ENCODE measurements at regions not wholly inside any gene's neighbourhood (a gene's known extent, or its start where the extent isn't known, plus 50 kb on each side); places are given as distances from the start of the nearest gene placed in this dataset.

- no peaks in the 10 kb centered on the region for H3K27me3 ChIP-seq
- no peaks in the 10 kb centered on the region for H3K9me3 ChIP-seq
- in situ Hi-C loops (cut with MboI; ENCODE audit: low pct_ligation_motif_present in 1 of 4, low pct_unique_long_range_greater_than_20kb in 1 of 4, low sequenced_read_pairs in 3 of 4) (loop anchor here in 1 of 4 donors (25.0 kb wide), 1 partner anchor 123 kb away; no protein-coding TSS in a partner anchor), intact Hi-C loops (cut with DNase I; ENCODE audit: low total_unique reads) (no loop called here)
- H3K36me3 ChIP-seq, result no peaks in the 10 kb centered on the region
- H3K27ac ChIP-seq, result no peak overlapping the region
- no peaks in the 10 kb centered on the region for H3K4me1 ChIP-seq
- no peak overlapping the region for H3K4me3 ChIP-seq
- no peak for TF ChIP-seq POLR2AphosphoS5 (IDR thresholded peaks at IDR 0.05)
- TF ChIP-seq POLR2A (IDR thresholded peaks at IDR 0.05), result no peak
- TF ChIP-seq CTCF (IDR thresholded peaks at IDR 0.05), result no peak
- TF ChIP-seq EP300 (IDR thresholded peaks at IDR 0.05; ENCODE audit: low read depth), result no peak
- DNase-seq, result no peak
- WGBS, 2 donors (ENCODE audit: low coverage in 1 of 2), result 81% methylated on average over 2 of the region's 2 CpGs; no CpG with 5 or more reads in 1 of the 2 donors
Observed at GRCh38 chr9:108413809-108414208, 442.0 kb downstream of the ACTL7B start.

- intact Hi-C loops (cut with DNase I; ENCODE audit: low total_unique reads), result no loop called here
- Histone ChIP-seq H3K27me3 (no peaks in the 10 kb centered on the region), H3K27ac (no peak overlapping the region), H3K4me3 (no peak overlapping the region), H3K36me3 (no peaks in the 10 kb centered on the region), H3K9me3 (no peaks in the 10 kb centered on the region), H3K4me1 (no peaks in the 10 kb centered on the region)
- 75% methylated on average over 4 of the region's 4 CpGs; no CpG with 5 or more reads in 1 of the 2 donors for WGBS, 2 donors (ENCODE audit: low coverage in 1 of 2)
- no peak for TF ChIP-seq EP300 (IDR thresholded peaks at IDR 0.05; ENCODE audit: low read depth)
- TF ChIP-seq POLR2AphosphoS5 (IDR thresholded peaks at IDR 0.05), result no peak
- no peak for TF ChIP-seq POLR2A (IDR thresholded peaks at IDR 0.05)
- no peak for TF ChIP-seq CTCF (IDR thresholded peaks at IDR 0.05)
- no peak for DNase-seq
- in situ Hi-C loops (cut with MboI; ENCODE audit: low pct_ligation_motif_present in 1 of 4, low pct_unique_long_range_greater_than_20kb in 1 of 4, low sequenced_read_pairs in 3 of 4), result loop anchor here in 1 of 4 donors (25.0 kb wide), 1 partner anchor 125 kb away; no protein-coding TSS in a partner anchor
Observed at GRCh38 chr9:108412755-108413154, 443.0 kb downstream of the ACTL7B start.

- 85% methylated on average over 1 of the region's 1 CpG; no CpG with 5 or more reads in 1 of the 2 donors for WGBS, 2 donors (ENCODE audit: low coverage in 1 of 2)
- intact Hi-C loops (cut with DNase I; ENCODE audit: low total_unique reads) (no loop called here), in situ Hi-C loops (cut with MboI; ENCODE audit: low pct_ligation_motif_present in 1 of 4, low pct_unique_long_range_greater_than_20kb in 1 of 4, low sequenced_read_pairs in 3 of 4) (loop anchor here in 1 of 4 donors (25.0 kb wide), 1 partner anchor 126 kb away; no protein-coding TSS in a partner anchor)
- Histone ChIP-seq H3K27me3 (no peaks in the 10 kb centered on the region), H3K4me1 (no peaks in the 10 kb centered on the region), H3K4me3 (no peak overlapping the region), H3K9me3 (no peaks in the 10 kb centered on the region), H3K36me3 (no peaks in the 10 kb centered on the region), H3K27ac (no peak overlapping the region)
- no peak for DNase-seq
- TF ChIP-seq POLR2A (IDR thresholded peaks at IDR 0.05), result no peak
- no peak for TF ChIP-seq POLR2AphosphoS5 (IDR thresholded peaks at IDR 0.05)
- no peak for TF ChIP-seq CTCF (IDR thresholded peaks at IDR 0.05)
- TF ChIP-seq EP300 (IDR thresholded peaks at IDR 0.05; ENCODE audit: low read depth), result no peak
Observed at GRCh38 chr9:108411632-108412031, 444.2 kb downstream of the ACTL7B start.

- Histone ChIP-seq H3K36me3 (no peaks in the 10 kb centered on the region), H3K27ac (no peak overlapping the region), H3K4me1 (no peaks in the 10 kb centered on the region), H3K4me3 (no peak overlapping the region), H3K9me3 (no peaks in the 10 kb centered on the region), H3K27me3 (no peaks in the 10 kb centered on the region)
- in situ Hi-C loops (cut with MboI; ENCODE audit: low pct_ligation_motif_present in 1 of 4, low pct_unique_long_range_greater_than_20kb in 1 of 4, low sequenced_read_pairs in 3 of 4) (loop anchor here in 1 of 4 donors (25.0 kb wide), 1 partner anchor 127 kb away; no protein-coding TSS in a partner anchor), intact Hi-C loops (cut with DNase I; ENCODE audit: low total_unique reads) (no loop called here)
- TF ChIP-seq POLR2AphosphoS5 (IDR thresholded peaks at IDR 0.05) (no peak), CTCF (IDR thresholded peaks at IDR 0.05) (no peak), POLR2A (IDR thresholded peaks at IDR 0.05) (no peak)
- WGBS, 2 donors (ENCODE audit: low coverage in 1 of 2), result 50 to 91% methylated on average over 1 of the region's 1 CpG
- no peak for DNase-seq
Observed at GRCh38 chr9:108410161-108410560, 445.6 kb downstream of the ACTL7B start.

Data from transverse colon (tissue), 4 donors.